CD4-positive, alpha-beta T cell (primary cell): ENCODE measurements at regions not wholly inside any gene's neighbourhood (a gene's known extent, or its start where the extent isn't known, plus 50 kb on each side); places are given as distances from the start of the nearest gene placed in this dataset.

ENCODE experiments used
- ATAC-seq: fragments of 200-7000 bp; cut with Tn5 transposase; one replicate; pipeline ENCODE4 v1.10.0; 2022; ENCODE audit warnings: mild to moderate bottlenecking; ENCODE audit not compliant: poor library complexity
- CTCF ChIA-PET: fragments of 350-600 bp; sonication (Branson Sonifier 250); formaldehyde crosslinking; loops from one replicate; lab custom pipeline; 2021; ENCODE audit warnings: antibody characterized with exemption, inconsistent platforms; lab: Charles Lee
- POLR2A ChIA-PET: fragments of 350-600 bp; sonication (Branson Sonifier 250); formaldehyde crosslinking; loops from one replicate; lab custom pipeline; 2021; ENCODE audit warnings: antibody characterized with exemption, inconsistent platforms; lab: Charles Lee
- DNase-seq, 14 experiments: peaks; one replicate each; pipeline ENCODE4 v3.0.0-alpha.2; 2013 to 2020; ENCODE audit warnings: mixed read lengths in 2 of 14
- H3K27ac ChIP-seq, 2 donors: one replicate each; pipeline versions ENCODE4 v1.5.1 to v1.7.0; 2013; ENCODE audit warnings: low read length in 2 of 2, low read depth in 1 of 2, mild to moderate bottlenecking in 1 of 2
- H3K27me3 ChIP-seq, 2 experiments: 1 replicate in 1 of 2; 2 replicates in 1 of 2; pipeline versions ENCODE4 v1.6.1 to v1.7.0; 2013; ENCODE audit warnings: low read length in 2 of 2, control low read depth in 1 of 2, mild to moderate bottlenecking in 1 of 2, moderate library complexity in 1 of 2; ENCODE audit not compliant: insufficient read depth in 2 of 2, control insufficient read depth in 1 of 2
- H3K36me3 ChIP-seq: one replicate; pipeline ENCODE4 v1.6.1; 2013; ENCODE audit warnings: low read length, control low read depth; ENCODE audit not compliant: insufficient read depth
- H3K4me1 ChIP-seq: one replicate; pipeline ENCODE4 v1.6.1; 2013; ENCODE audit warnings: low read length, control low read depth; ENCODE audit not compliant: insufficient read depth
- H3K4me3 ChIP-seq: one replicate; pipeline ENCODE4 v1.5.1; 2013; ENCODE audit warnings: mild to moderate bottlenecking, low read length, moderate library complexity
- H3K9me3 ChIP-seq, 2 experiments: 1 replicate in 1 of 2; 2 replicates in 1 of 2; pipeline versions ENCODE4 v1.6.1 to v1.7.0; 2013; ENCODE audit warnings: low read length in 2 of 2, mild to moderate bottlenecking in 2 of 2, control low read depth in 1 of 2, moderate library complexity in 1 of 2; ENCODE audit not compliant: control insufficient read depth in 1 of 2, insufficient read depth in 1 of 2
- H3K27ac Mint-ChIP-seq: one replicate; pipeline ENCODE4 v1.8.0; 2020; ENCODE audit warnings: mixed read lengths
- H3K27me3 Mint-ChIP-seq: one replicate; pipeline ENCODE4 v1.8.0; 2021; ENCODE audit warnings: mixed read lengths
- H3K36me3 Mint-ChIP-seq: one replicate; pipeline ENCODE4 v1.8.0; 2021; ENCODE audit warnings: low read depth, mixed read lengths
- H3K4me1 Mint-ChIP-seq: one replicate; pipeline ENCODE4 v1.8.0; 2021; ENCODE audit warnings: low read depth, mixed read lengths
- H3K4me3 Mint-ChIP-seq: one replicate; pipeline ENCODE4 v1.8.0; 2020; ENCODE audit warnings: mild to moderate bottlenecking, mixed read lengths
- H3K9me3 Mint-ChIP-seq: one replicate; pipeline ENCODE4 v1.8.0; 2020; ENCODE audit warnings: mixed read lengths
- intact Hi-C, 2 experiments: fragments of 100-400 bp; cut with DNase I in 1 of 2; cut with micrococcal nuclease in 1 of 2; formaldehyde crosslinking; loops; one replicate each; pipeline versions ENCODE4 v1.15.1 to v1.9.0; 2023 to 2025; cut with DNase I, micrococcal nuclease
- TF ChIP-seq, protein P1 (sequence below): fragments of 200-600 bp; IDR thresholded peaks from one replicate; pipeline ENCODE4 v1.8.0; 2022; ENCODE audit warnings: antibody characterized with exemption, mild to moderate bottlenecking

DNA sequence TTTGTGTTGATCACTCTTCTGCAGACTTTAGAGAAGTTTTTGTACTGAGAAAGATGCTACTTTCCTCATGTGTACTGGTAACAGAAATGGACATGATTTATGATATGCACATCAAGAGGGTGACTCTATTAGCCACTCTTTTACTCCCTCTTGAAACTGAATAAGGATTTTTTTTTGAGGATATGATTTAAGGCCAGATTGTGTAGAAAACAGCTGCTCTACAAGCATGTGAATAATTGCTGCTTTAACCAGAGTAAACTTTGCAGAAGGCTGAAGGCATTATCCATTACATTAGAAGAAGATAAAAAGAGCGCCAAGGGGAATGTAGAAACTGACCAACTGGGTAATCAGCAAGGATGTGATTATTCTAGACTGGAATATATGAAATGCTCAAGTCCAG, 276.2 kb upstream of the MAP3K7 start:
- Histone ChIP-seq H3K4me1 (no peaks in the 10 kb centered on the region), H3K27ac (no peak overlapping the region), H3K36me3 (no peaks in the 10 kb centered on the region), H3K9me3 (no peaks in the 10 kb centered on the region), H3K4me3 (no peak overlapping the region), H3K27me3 (no peaks in the 10 kb centered on the region)
- Mint-ChIP-seq H3K4me3 (no peak overlapping the region), H3K4me1 (no peaks in the 10 kb centered on the region), H3K9me3 (no peaks in the 10 kb centered on the region), H3K27me3 (peaks cover 7% of the 10 kb centered on the region), H3K27ac (no peak overlapping the region), H3K36me3 (no peaks in the 10 kb centered on the region)
- POLR2A ChIA-PET, result no interaction called here
- ATAC-seq (no peak), DNase-seq (no peak)
- TF ChIP-seq, protein P1, sequence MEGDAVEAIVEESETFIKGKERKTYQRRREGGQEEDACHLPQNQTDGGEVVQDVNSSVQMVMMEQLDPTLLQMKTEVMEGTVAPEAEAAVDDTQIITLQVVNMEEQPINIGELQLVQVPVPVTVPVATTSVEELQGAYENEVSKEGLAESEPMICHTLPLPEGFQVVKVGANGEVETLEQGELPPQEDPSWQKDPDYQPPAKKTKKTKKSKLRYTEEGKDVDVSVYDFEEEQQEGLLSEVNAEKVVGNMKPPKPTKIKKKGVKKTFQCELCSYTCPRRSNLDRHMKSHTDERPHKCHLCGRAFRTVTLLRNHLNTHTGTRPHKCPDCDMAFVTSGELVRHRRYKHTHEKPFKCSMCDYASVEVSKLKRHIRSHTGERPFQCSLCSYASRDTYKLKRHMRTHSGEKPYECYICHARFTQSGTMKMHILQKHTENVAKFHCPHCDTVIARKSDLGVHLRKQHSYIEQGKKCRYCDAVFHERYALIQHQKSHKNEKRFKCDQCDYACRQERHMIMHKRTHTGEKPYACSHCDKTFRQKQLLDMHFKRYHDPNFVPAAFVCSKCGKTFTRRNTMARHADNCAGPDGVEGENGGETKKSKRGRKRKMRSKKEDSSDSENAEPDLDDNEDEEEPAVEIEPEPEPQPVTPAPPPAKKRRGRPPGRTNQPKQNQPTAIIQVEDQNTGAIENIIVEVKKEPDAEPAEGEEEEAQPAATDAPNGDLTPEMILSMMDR, result no peak
- CTCF ChIA-PET, result no interaction called here
- intact Hi-C loops, result no loop called here

DNA sequence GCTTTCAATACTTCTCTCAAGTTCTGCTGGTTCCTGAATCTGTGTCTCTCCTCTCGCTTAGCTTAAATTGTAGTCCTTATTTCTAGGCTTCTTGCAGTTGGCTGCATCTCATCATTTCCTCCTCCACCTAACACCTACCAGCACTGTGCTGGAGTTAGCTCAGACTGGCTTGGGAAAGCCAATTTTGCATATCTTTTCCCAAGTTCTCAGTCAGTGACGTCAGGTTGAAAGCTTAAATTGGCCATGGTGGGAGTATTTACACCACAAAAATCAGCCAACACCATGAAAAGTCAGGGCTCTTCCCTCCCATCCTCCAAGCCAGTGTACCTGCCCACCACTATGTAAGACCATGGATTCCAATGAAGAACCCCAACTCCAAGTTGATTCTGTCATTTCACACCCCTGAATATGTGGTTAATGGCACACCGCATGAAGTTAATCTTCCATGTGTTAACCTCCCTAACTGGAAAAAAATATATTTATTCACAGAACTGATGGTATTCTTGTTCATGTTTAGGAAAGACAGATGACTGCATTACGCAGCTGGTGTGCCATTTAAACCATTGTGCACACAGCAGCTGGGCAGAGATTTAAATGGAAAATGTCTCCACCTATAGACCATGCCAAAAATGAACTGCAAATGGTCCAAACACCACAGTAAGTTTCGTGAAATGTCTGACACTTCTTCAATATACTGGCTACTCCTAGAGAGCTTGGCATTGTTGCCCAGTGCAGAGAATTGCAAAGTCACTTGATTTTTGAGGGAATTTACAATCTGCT, 274.1 kb upstream of the MAP3K7 start:
- ATAC-seq, result no peak
- POLR2A ChIA-PET, result no interaction called here
- intact Hi-C loops, result no loop called here

DNA sequence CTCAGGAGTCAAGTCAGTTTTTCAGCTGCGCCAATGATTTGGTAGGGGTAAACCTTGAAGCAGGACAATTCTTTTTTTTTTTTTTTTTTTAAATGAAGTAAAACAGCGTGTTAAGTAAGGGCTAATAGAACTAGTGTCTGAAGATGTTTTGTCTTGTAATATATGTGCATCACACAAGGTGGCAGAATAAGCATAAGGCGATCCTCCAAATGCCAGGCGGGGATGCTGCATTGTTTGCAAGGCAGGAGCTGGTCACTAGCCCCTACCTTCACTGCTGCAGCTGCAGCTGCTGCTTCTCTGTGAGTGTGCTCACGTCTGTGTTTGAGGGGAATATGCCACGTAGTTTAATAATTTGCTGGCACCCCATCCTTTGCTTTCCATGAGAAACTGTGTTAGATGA, 272.7 kb upstream of the MAP3K7 start:
- POLR2A ChIA-PET, result no interaction called here
- CTCF ChIA-PET, result no interaction called here
- no peak overlapping the region for H3K27ac Mint-ChIP-seq
- Histone ChIP-seq H3K27ac (no peak overlapping the region), H3K36me3 (no peaks in the 10 kb centered on the region), H3K9me3 (no peaks in the 10 kb centered on the region), H3K27me3 (no peaks in the 10 kb centered on the region), H3K4me3 (no peak overlapping the region), H3K4me1 (no peaks in the 10 kb centered on the region)
- H3K9me3 Mint-ChIP-seq, result no peaks in the 10 kb centered on the region
- peaks cover 20% of the 10 kb centered on the region for H3K27me3 Mint-ChIP-seq
- H3K4me1 Mint-ChIP-seq, result no peaks in the 10 kb centered on the region
- no peak overlapping the region for H3K4me3 Mint-ChIP-seq
- H3K36me3 Mint-ChIP-seq, result no peaks in the 10 kb centered on the region
- TF ChIP-seq, protein P1, result no peak
- DNase-seq (no peak), ATAC-seq (no peak)
- intact Hi-C loops, result no loop called here

More for the DNA sequence above, 274.1 kb upstream of the MAP3K7 start:
- H3K27ac ChIP-seq, result no peak overlapping the region
- Mint-ChIP-seq H3K36me3 (no peaks in the 10 kb centered on the region), H3K9me3 (no peaks in the 10 kb centered on the region), H3K4me1 (no peaks in the 10 kb centered on the region), H3K27ac (no peak overlapping the region), H3K27me3 (peaks cover 17% of the 10 kb centered on the region), H3K4me3 (no peak overlapping the region)
- H3K36me3 ChIP-seq, result no peaks in the 10 kb centered on the region
- no peak for DNase-seq
- TF ChIP-seq, protein P1, result no peak
- H3K4me3 ChIP-seq, result no peak overlapping the region
- no peaks in the 10 kb centered on the region for H3K27me3 ChIP-seq
- no peaks in the 10 kb centered on the region for H3K9me3 ChIP-seq
- no peaks in the 10 kb centered on the region for H3K4me1 ChIP-seq
- CTCF ChIA-PET, result no interaction called here
